Activated CD8-positive, alpha-beta T cell treated with anti-CD3 and anti-CD28 coated beads for 36 hours (primary cell): ENCODE measurements at regions not wholly inside any gene's neighbourhood (a gene's known extent, or its start where the extent isn't known, plus 50 kb on each side); places are given as distances from the start of the nearest gene placed in this dataset.

Source experiments
- ATAC-seq: fragments of 200-7000 bp; cut with Tn5 transposase; one replicate; pipeline ENCODE4 v1.10.0; 2021; ENCODE audit warnings: mild to moderate bottlenecking, moderate library complexity
- CTCF ChIA-PET: fragments of 350-600 bp; sonication (Branson Sonifier 250); formaldehyde crosslinking; loops from one replicate; lab custom pipeline; 2021; ENCODE audit warnings: antibody characterized with exemption; lab: Charles Lee
- POLR2A ChIA-PET: fragments of 350-600 bp; sonication (Branson Sonifier 250); formaldehyde crosslinking; loops from one replicate; lab custom pipeline; 2021; ENCODE audit warnings: antibody characterized with exemption; lab: Charles Lee
- DNase-seq: peaks from one replicate; pipeline ENCODE4 v3.0.0-alpha.2; 2020
- H3K27ac Mint-ChIP-seq: one replicate; pipeline ENCODE4 v1.8.0; 2021; ENCODE audit warnings: mild to moderate bottlenecking, mixed read lengths
- H3K27me3 Mint-ChIP-seq: one replicate; pipeline ENCODE4 v1.8.0; 2021; ENCODE audit warnings: mixed read lengths
- H3K36me3 Mint-ChIP-seq: one replicate; pipeline ENCODE4 v1.8.0; 2021; ENCODE audit warnings: low read depth, mixed read lengths
- H3K4me1 Mint-ChIP-seq: one replicate; pipeline ENCODE4 v1.8.0; 2021; ENCODE audit warnings: low read depth, mixed read lengths
- H3K4me3 Mint-ChIP-seq: one replicate; pipeline ENCODE4 v1.8.0; 2021; ENCODE audit warnings: mild to moderate bottlenecking, moderate library complexity, mixed read lengths
- H3K9me3 Mint-ChIP-seq: one replicate; pipeline ENCODE4 v1.8.0; 2021; ENCODE audit warnings: mixed read lengths
- intact Hi-C: fragments of 100-400 bp; cut with micrococcal nuclease; formaldehyde crosslinking; loops from one replicate; pipeline ENCODE4 v1.10.0; 2022
- TF ChIP-seq, protein P1 (sequence below): fragments of 200-600 bp; IDR thresholded peaks from one replicate; pipeline ENCODE4 v1.8.0; 2022; ENCODE audit warnings: antibody characterized with exemption, mild to moderate bottlenecking

GRCh38 chr4:25981749-25982148 is 67.7 kb downstream of the SMIM20 start:
- ChIA-PET POLR2A (interaction anchor here (0.6 kb wide), 1 partner anchor 278 kb away, joined by 3 read pairs; no protein-coding TSS in a partner anchor), CTCF (no interaction called here)
- Mint-ChIP-seq H3K9me3 (no peaks in the 10 kb centered on the region), H3K27ac (no peak overlapping the region), H3K36me3 (no peaks in the 10 kb centered on the region), H3K4me1 (no peaks in the 10 kb centered on the region), H3K27me3 (peaks cover 4% of the 10 kb centered on the region), H3K4me3 (no peak overlapping the region)
- ATAC-seq: no peak
- intact Hi-C loops: no loop called here
- DNase-seq: no peak
- TF ChIP-seq, protein P1, sequence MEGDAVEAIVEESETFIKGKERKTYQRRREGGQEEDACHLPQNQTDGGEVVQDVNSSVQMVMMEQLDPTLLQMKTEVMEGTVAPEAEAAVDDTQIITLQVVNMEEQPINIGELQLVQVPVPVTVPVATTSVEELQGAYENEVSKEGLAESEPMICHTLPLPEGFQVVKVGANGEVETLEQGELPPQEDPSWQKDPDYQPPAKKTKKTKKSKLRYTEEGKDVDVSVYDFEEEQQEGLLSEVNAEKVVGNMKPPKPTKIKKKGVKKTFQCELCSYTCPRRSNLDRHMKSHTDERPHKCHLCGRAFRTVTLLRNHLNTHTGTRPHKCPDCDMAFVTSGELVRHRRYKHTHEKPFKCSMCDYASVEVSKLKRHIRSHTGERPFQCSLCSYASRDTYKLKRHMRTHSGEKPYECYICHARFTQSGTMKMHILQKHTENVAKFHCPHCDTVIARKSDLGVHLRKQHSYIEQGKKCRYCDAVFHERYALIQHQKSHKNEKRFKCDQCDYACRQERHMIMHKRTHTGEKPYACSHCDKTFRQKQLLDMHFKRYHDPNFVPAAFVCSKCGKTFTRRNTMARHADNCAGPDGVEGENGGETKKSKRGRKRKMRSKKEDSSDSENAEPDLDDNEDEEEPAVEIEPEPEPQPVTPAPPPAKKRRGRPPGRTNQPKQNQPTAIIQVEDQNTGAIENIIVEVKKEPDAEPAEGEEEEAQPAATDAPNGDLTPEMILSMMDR: no peak

DNA sequence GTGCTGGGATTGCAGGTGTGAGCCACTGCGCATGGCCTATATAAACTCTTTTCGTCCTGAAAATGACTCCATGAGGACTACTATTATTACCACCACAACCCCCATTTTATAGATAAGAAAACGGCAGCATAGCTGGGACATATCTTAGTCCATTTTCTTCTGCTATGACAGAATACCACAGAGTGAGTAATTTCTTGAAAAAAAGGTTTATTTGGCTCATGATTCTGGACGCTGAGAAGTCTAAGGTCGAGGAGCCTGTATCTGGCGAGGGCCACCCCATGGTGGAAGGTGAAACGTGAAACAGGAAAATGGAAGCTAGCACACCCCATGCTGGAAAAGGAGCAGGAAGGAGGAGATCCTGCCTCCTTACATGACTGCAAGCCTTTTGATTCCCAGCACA is 68.9 kb downstream of the SMIM20 start:
- H3K4me3 Mint-ChIP-seq: no peak overlapping the region
- DNase-seq (no peak), ATAC-seq (no peak)
- POLR2A ChIA-PET: no interaction called here
- H3K4me1 Mint-ChIP-seq: no peaks in the 10 kb centered on the region
- H3K36me3 Mint-ChIP-seq: no peaks in the 10 kb centered on the region
- CTCF ChIA-PET: interaction anchor here (1.3 kb wide), 1 partner anchor 13 kb away, joined by 3 read pairs; no protein-coding TSS in a partner anchor
- intact Hi-C loops: no loop called here
- TF ChIP-seq, protein P1: no peak
- peaks cover 4% of the 10 kb centered on the region for H3K27me3 Mint-ChIP-seq
- no peaks in the 10 kb centered on the region for H3K9me3 Mint-ChIP-seq
- no peak overlapping the region for H3K27ac Mint-ChIP-seq

GRCh38 chr4:25984266-25984665 is 70.2 kb downstream of the SMIM20 start:
- Mint-ChIP-seq H3K4me1 (no peaks in the 10 kb centered on the region), H3K36me3 (no peaks in the 10 kb centered on the region), H3K27me3 (peaks cover 6% of the 10 kb centered on the region), H3K9me3 (no peaks in the 10 kb centered on the region), H3K4me3 (no peak overlapping the region), H3K27ac (no peak overlapping the region)
- intact Hi-C loops: no loop called here
- POLR2A ChIA-PET: no interaction called here
- no peak for DNase-seq
- ATAC-seq: no peak
- TF ChIP-seq, protein P1: no peak
- CTCF ChIA-PET: no interaction called here

GRCh38 chr4:25984796-25985195 is 70.8 kb downstream of the SMIM20 start:
- H3K27ac Mint-ChIP-seq: no peak overlapping the region
- intact Hi-C loops: no loop called here
- H3K9me3 Mint-ChIP-seq: no peaks in the 10 kb centered on the region
- no peak for ATAC-seq
- H3K36me3 Mint-ChIP-seq: no peaks in the 10 kb centered on the region
- H3K27me3 Mint-ChIP-seq: peaks cover 6% of the 10 kb centered on the region
- TF ChIP-seq, protein P1: no peak
- no peaks in the 10 kb centered on the region for H3K4me1 Mint-ChIP-seq
- ChIA-PET CTCF (no interaction called here), POLR2A (no interaction called here)
- no peak overlapping the region for H3K4me3 Mint-ChIP-seq
- no peak for DNase-seq

- Mint-ChIP-seq H3K4me1 (no peaks in the 10 kb centered on the region), H3K4me3 (no peak overlapping the region), H3K27ac (no peak overlapping the region), H3K36me3 (no peaks in the 10 kb centered on the region), H3K27me3 (peaks cover 6% of the 10 kb centered on the region), H3K9me3 (no peaks in the 10 kb centered on the region)
- ChIA-PET CTCF (interaction anchor here (0.7 to 5.1 kb wide), 19 partner anchors 9 to 424 kb away, joined by 3 to 30 read pairs (median 7); no protein-coding TSS in a partner anchor), POLR2A (interaction anchor here (0.6 to 1.5 kb wide), 2 partner anchors 333 to 539 kb away, joined by 3 to 4 read pairs; no protein-coding TSS in a partner anchor)
- TF ChIP-seq, protein P1: no peak
- no peak for DNase-seq
- intact Hi-C loops: no loop called here
- ATAC-seq: no peak
These were observed 72.8 kb downstream of the SMIM20 start for GRCh38 chr4:25986807-25987206.
